HG03521 (cell line): ENCODE measurements at regions not wholly inside any gene's neighbourhood (a gene's known extent, or its start where the extent isn't known, plus 50 kb on each side); places are given as distances from the start of the nearest gene placed in this dataset.

Experiments
- ATAC-seq: cut with Tn5 transposase; IDR thresholded peaks from one replicate; pipeline ENCODE4 v1.9.1; 2021; ENCODE audit warnings: mild to moderate bottlenecking, moderate library complexity; ENCODE audit not compliant: unreplicated experiment

- ATAC-seq, result no peak
Measured at GRCh38 chr2:203812294-203813221, 55.0 kb upstream of the CTLA4 start.

- no peak for ATAC-seq
Measured at GRCh38 chr2:203813684-203814083, 53.9 kb upstream of the CTLA4 start.

- peak; percentile 64 for ATAC-seq
Measured at GRCh38 chr2:203814661-203815540, 52.7 kb upstream of the CTLA4 start.

- ATAC-seq, result no peak
Measured at GRCh38 chr2:203815541-203815898, 52.1 kb upstream of the CTLA4 start.

GRCh38 chr2:203817147-203817546 lies 50.4 kb upstream of the CTLA4 start:
- no peak for ATAC-seq
